HCT116 (cell line): ENCODE measurements at regions not wholly inside any gene's neighbourhood (a gene's known extent, or its start where the extent isn't known, plus 50 kb on each side); places are given as distances from the start of the nearest gene placed in this dataset.

Source experiments
- POLR2AphosphoS5 ChIP-seq: IDR thresholded peaks from 2 replicates; pipeline ENCODE4 v1.6.1; 2011; ENCODE audit warnings: mild to moderate bottlenecking, low read depth, low read length, moderate library complexity
- TF ChIP-seq, protein P1 (sequence below), 3 experiments: fragments of 200-600 bp in 1 of 3; sonication (generic) in 1 of 3; IDR thresholded peaks in 2 of 3; conservative IDR thresholded peaks in 1 of 3; 2 replicates each; pipeline ENCODE4 v1.5.1; 2012 to 2017; ENCODE audit warnings: low read depth in 2 of 3, low read length in 2 of 3, antibody characterized with exemption in 1 of 3, borderline replicate concordance in 1 of 3, control low read depth in 1 of 3, mild to moderate bottlenecking in 1 of 3, mixed read lengths in 1 of 3, mixed run types in 1 of 3, moderate library complexity in 1 of 3; ENCODE audit not compliant: insufficient read depth in 1 of 3

DNA sequence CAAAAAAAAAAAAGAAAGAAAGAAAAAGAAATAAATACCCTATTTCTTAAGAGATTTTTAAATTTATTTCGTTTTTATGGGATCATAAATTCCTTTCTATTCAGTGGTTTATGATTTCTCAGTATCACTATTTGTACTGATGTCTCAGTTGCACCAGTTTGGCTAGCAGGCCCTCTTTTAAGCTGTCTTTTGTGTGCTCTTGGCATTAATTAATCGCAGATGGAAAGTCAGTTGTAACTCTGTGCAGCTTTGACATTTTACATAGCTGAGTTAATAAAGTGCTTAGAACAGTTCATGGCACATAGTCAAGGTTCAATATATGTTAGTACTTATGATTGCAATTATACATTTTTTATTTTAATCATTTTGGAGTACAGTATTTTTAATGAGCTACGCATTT is 123.7 kb upstream of the NUDT6 start:
- TF ChIP-seq POLR2AphosphoS5, result no peak
- TF ChIP-seq, protein P1, sequence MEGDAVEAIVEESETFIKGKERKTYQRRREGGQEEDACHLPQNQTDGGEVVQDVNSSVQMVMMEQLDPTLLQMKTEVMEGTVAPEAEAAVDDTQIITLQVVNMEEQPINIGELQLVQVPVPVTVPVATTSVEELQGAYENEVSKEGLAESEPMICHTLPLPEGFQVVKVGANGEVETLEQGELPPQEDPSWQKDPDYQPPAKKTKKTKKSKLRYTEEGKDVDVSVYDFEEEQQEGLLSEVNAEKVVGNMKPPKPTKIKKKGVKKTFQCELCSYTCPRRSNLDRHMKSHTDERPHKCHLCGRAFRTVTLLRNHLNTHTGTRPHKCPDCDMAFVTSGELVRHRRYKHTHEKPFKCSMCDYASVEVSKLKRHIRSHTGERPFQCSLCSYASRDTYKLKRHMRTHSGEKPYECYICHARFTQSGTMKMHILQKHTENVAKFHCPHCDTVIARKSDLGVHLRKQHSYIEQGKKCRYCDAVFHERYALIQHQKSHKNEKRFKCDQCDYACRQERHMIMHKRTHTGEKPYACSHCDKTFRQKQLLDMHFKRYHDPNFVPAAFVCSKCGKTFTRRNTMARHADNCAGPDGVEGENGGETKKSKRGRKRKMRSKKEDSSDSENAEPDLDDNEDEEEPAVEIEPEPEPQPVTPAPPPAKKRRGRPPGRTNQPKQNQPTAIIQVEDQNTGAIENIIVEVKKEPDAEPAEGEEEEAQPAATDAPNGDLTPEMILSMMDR (IDR thresholded peaks at IDR 0.05 in 2 of 3, conservative IDR thresholded peaks at IDR 0.05 in 1 of 3; ENCODE audit: borderline replicate concordance in 1 of 3, insufficient read depth in 1 of 3, low read depth in 2 of 3, low read length in 2 of 3), result no peak
